GM13977 (cell line): ENCODE measurements at regions not wholly inside any gene's neighbourhood (a gene's known extent, or its start where the extent isn't known, plus 50 kb on each side); places are given as distances from the start of the nearest gene placed in this dataset.

Source experiments
- DNase-seq: peaks from one replicate; pipeline ENCODE4 v3.0.0; 2012; ENCODE audit warnings: low spot score
- CTCF ChIP-seq: IDR thresholded peaks from 2 replicates; pipeline ENCODE4 v1.5.1; 2012; ENCODE audit warnings: mild to moderate bottlenecking, control low read depth; ENCODE audit not compliant: insufficient read depth; ENCODE audit errors: extremely low read depth, missing control alignments
- in situ Hi-C: fragments of 300-500 bp; cut with MboI; formaldehyde crosslinking; loops from one replicate; pipeline ENCODE4 v1.12.0; 2022; ENCODE audit warnings: low sequenced_read_pairs, low pct_unique_long_range_greater_than_20kb, mixed read lengths, inconsistent platforms; ENCODE audit not compliant: unreplicated experiment

GRCh38 chr13:40181203-40181845 is 485.1 kb downstream of the FOXO1 start:
- no peak for DNase-seq
- in situ Hi-C loops, result no loop called here
- no peak for TF ChIP-seq CTCF

DNA sequence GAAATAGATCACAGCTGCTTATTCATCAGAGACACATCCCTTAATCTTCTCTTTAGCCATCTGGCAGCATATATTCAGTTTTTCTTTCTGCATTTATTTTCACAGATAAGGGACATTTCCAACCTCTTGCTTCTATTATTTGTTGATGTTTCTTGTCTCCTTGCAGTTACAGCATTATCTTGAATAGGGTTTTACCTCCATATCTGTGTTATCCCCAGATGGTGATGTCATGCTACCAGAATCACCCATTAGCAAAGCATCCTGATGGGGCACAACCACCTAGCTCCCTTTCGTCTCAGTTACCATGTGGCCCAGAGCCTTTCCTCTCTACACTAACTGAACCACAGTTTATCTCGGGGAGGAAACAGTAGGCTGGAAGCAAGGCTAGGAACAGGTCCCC is 483.9 kb downstream of the FOXO1 start:
- in situ Hi-C loops, result no loop called here
- no peak for TF ChIP-seq CTCF
- DNase-seq, result no peak

- no peak for TF ChIP-seq CTCF
- in situ Hi-C loops, result no loop called here
- no peak for DNase-seq
These were observed 481.0 kb downstream of the FOXO1 start for GRCh38 chr13:40185414-40185813.

GRCh38 chr13:40186041-40186440 is 480.4 kb downstream of the FOXO1 start:
- in situ Hi-C loops, result no loop called here
- no peak for DNase-seq
- TF ChIP-seq CTCF, result no peak

- no peak for TF ChIP-seq CTCF
- DNase-seq, result no peak
- in situ Hi-C loops, result no loop called here
These were observed 479.7 kb downstream of the FOXO1 start for GRCh38 chr13:40186626-40187323.

DNA sequence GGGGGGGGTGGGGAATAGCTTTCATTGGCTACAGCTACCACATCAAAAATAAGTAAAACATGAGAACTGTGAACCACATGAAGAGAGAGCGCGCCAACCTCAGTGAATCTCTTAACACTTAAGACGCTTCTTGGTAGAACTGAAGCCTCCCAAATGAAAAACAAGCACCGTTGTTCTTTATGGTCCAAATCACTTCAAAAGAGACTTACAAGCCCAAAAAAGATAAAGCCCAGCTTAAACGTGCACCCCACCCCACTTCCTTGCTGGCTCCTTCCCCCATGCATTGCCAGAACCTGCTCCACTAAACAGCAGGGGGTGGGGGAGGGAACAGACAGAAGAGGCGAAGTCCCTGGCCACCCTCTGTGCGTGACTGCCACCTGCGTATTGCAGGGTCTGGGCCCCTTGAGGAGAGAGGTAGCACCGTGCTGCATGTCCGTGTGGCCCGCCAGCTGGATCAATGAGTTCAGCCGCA is 479.1 kb downstream of the FOXO1 start:
- no peak for TF ChIP-seq CTCF
- in situ Hi-C loops, result no loop called here
- DNase-seq, result no peak
